GM18498 (cell line): ENCODE measurements at regions not wholly inside any gene's neighbourhood (a gene's known extent, or its start where the extent isn't known, plus 50 kb on each side); places are given as distances from the start of the nearest gene placed in this dataset.
"Not testable (repeated sequence)": the region's sequence is repeated elsewhere in the genome, so short reads cannot be mapped to it uniquely, and the experiment has no call there.

Experiments used
- ATAC-seq: cut with Tn5 transposase; IDR thresholded peaks from one replicate; pipeline ENCODE4 v1.9.1; 2021; ENCODE audit warnings: mild to moderate bottlenecking, moderate library complexity; ENCODE audit not compliant: unreplicated experiment

- ATAC-seq = not testable (repeated sequence)
These were observed 118.5 kb upstream of the RADX start for GRCh38 chrX:106493210-106493816.

GRCh38 chrX:106499473-106499872 lies 112.3 kb upstream of the RADX start:
- no peak for ATAC-seq

- ATAC-seq = no peak
These were observed 100.9 kb upstream of the RADX start for GRCh38 chrX:106510713-106511403.
